K562 (cell line): ENCODE measurements at regions not wholly inside any gene's neighbourhood (a gene's known extent, or its start where the extent isn't known, plus 50 kb on each side); places are given as distances from the start of the nearest gene placed in this dataset.

Experiments used
- ATAC-seq: fragments of 200-7000 bp; cut with Tn5 transposase; 3 replicates; pipeline ENCODE4 v1.9.1; 2020; ENCODE audit warnings: moderate library complexity
- BruUV-seq: library from RNA; stranded (reverse); fragments of 400-500 nt; replicated peaks from 2 replicates; lab custom pipeline; 2021; lab: Mats Ljungman, UMichigan
- CTCF ChIA-PET: fragments of 300-600 bp; formaldehyde crosslinking; extraction: SDS; loops from one replicate; lab custom pipeline; 2021; ENCODE audit warnings: low intra/inter-chr PET ratio; lab: Yijun Ruan, JAX
- POLR2A ChIA-PET: fragments of 300-600, 350-650 bp; sonication (Branson Sonifier 250); formaldehyde crosslinking; extraction: SDS; loops from one replicate; lab custom pipeline; 2021; ENCODE audit warnings: antibody characterized with exemption, inconsistent platforms; lab: Yijun Ruan, JAX
- DNase-seq, 4 experiments: peaks; one replicate each; pipeline versions ENCODE4 v3.0.0 to v3.0.0-alpha.2; 2011 to 2018; ENCODE audit warnings: low spot score in 3 of 4, mixed read lengths in 3 of 4; ENCODE audit errors: extremely low read depth in 1 of 4
- FAIRE-seq: peaks from 2 replicates; lab custom pipeline; 2011; peaks lifted over from hg19 to GRCh38; lab: Jason Lieb, UNC
- H2AFZ ChIP-seq: 2 replicates; pipeline ENCODE4 v1.6.0; 2011; ENCODE audit warnings: low read depth, low read length, control low read depth, inconsistent platforms
- H3K27ac ChIP-seq: fragments of 200-600 bp; 3 replicates; pipeline ENCODE4 v1.8.0; 2011; ENCODE audit warnings: low read depth, mild to moderate bottlenecking, control low read depth, inconsistent platforms, low read length, moderate library complexity, mixed read lengths; ENCODE audit errors: extremely low read depth
- H3K27me3 ChIP-seq, 2 experiments: fragments of 300-600 bp in 1 of 2; 2 replicates in 1 of 2; 3 replicates in 1 of 2; pipeline versions ENCODE4 v1.6.0 to v1.8.0; 2011; ENCODE audit warnings: inconsistent platforms in 2 of 2, low read length in 2 of 2, mild to moderate bottlenecking in 1 of 2, mixed read lengths in 1 of 2, moderate library complexity in 1 of 2; ENCODE audit not compliant: control insufficient read depth in 2 of 2, insufficient read depth in 2 of 2
- H3K36me3 ChIP-seq: fragments of 300-600 bp; 3 replicates; pipeline ENCODE4 v1.8.0; 2011; ENCODE audit warnings: mild to moderate bottlenecking, low read length, inconsistent platforms; ENCODE audit not compliant: control insufficient read depth, insufficient read depth
- H3K4me1 ChIP-seq, 2 experiments: fragments of 200-600 bp in 1 of 2; replicated peaks in 1 of 2; 2 replicates in 1 of 2; 3 replicates in 1 of 2; pipeline versions ENCODE4 v1.5.1 to v1.8.0; 2011; ENCODE audit warnings: inconsistent platforms in 2 of 2, low read length in 2 of 2, mild to moderate bottlenecking in 1 of 2, mixed read lengths in 1 of 2, moderate library complexity in 1 of 2; ENCODE audit not compliant: control insufficient read depth in 2 of 2, insufficient read depth in 2 of 2
- H3K4me2 ChIP-seq: 2 replicates; pipeline ENCODE4 v1.6.1; 2011; ENCODE audit warnings: low read length, control low read depth, inconsistent platforms, mixed read lengths; ENCODE audit not compliant: insufficient read depth
- H3K4me3 ChIP-seq: fragments of 200-600 bp; sonication (generic), shearing (Covaris generic); 2 replicates; pipeline ENCODE4 v1.5.1; 2016; ENCODE audit warnings: control low read depth, inconsistent platforms
- H3K79me2 ChIP-seq: fragments of 200-600 bp; 3 replicates; pipeline ENCODE4 v1.8.0; 2011; ENCODE audit warnings: low read length, inconsistent platforms; ENCODE audit not compliant: control insufficient read depth, insufficient read depth
- H3K9ac ChIP-seq, 2 experiments: 2 replicates each; pipeline versions ENCODE4 v1.6.0 to v1.6.1; 2011; ENCODE audit warnings: low read depth in 2 of 2, low read length in 2 of 2, control low read depth in 1 of 2, inconsistent platforms in 1 of 2, mild to moderate bottlenecking in 1 of 2, mixed read lengths in 1 of 2; ENCODE audit not compliant: insufficient read depth in 1 of 2
- H3K9me1 ChIP-seq: one replicate; pipeline ENCODE4 v1.6.0; 2011; ENCODE audit warnings: inconsistent platforms, mild to moderate bottlenecking, low read length, moderate library complexity; ENCODE audit not compliant: control insufficient read depth, insufficient read depth
- H3K9me3 ChIP-seq: replicated peaks from 2 replicates; pipeline ENCODE4 v1.5.1; 2011; ENCODE audit warnings: low read depth, low read length, inconsistent platforms; ENCODE audit not compliant: control insufficient read depth, insufficient read depth
- H4K20me1 ChIP-seq: replicated peaks from 2 replicates; pipeline ENCODE4 v1.6.1; 2011; ENCODE audit warnings: low read length, inconsistent platforms, mixed read lengths; ENCODE audit not compliant: control insufficient read depth, insufficient read depth
- CBX1 ChIP-seq: sonication (generic); IDR thresholded peaks from 2 replicates; pipeline ENCODE4 v1.6.1; 2016; ENCODE audit warnings: antibody characterized with exemption, low read depth, mild to moderate bottlenecking
- WGBS: fragments of 100-300 bp; shearing (Covaris generic); methylation state at CpG from one replicate; pipeline ENCODE4 v1.1.6; 2016; ENCODE audit warnings: low coverage, mixed read lengths; ENCODE audit not compliant: insufficient coverage; ENCODE audit errors: missing lambda C conversion rate; 5-methylcytosine and 5-hydroxymethylcytosine counted together
- in situ Hi-C: fragments of 300-500 bp; cut with MboI; formaldehyde crosslinking; loops from 4 replicates; pipeline ENCODE4 v1.15.0; 2018; ENCODE audit warnings: inconsistent platforms, mixed read lengths
- intact Hi-C: fragments of 100-400 bp; cut with micrococcal nuclease; formaldehyde crosslinking; loops from 2 replicates; pipeline ENCODE4 v1.14.2; 2022
- TF ChIP-seq, protein P1 (sequence below): fragments of 250-450 bp; sonication (Bioruptor Pico); IDR thresholded peaks from 2 replicates; pipeline ENCODE4 v1.4.0; 2020; ENCODE audit warnings: mild to moderate bottlenecking, moderate library complexity, borderline replicate concordance
- TF ChIP-seq, protein P2 (sequence below): IDR thresholded peaks from 2 replicates; pipeline ENCODE4 v1.6.1; 2016; ENCODE audit warnings: missing genetic modification characterization, missing compliant biosample characterization

DNA sequence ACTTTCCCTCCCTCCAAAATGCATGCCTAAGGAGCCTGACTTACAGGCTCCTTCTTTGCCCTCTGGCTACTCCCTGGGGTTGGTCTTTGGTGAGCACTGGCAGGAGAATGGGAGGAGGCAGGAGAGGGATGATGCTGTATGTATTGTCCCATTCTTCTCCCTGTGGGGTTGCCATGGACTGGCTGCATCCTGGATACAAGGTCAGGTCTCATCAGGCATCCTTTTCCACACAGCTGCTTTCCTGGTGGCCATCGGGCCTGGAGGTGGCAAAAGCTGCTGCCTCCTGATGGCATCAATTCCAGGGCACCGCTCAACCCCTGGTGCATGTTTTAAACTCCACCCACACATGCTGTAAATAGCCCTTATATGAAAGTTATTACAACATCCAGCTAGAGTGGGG is 257.2 kb downstream of the ETS1 start (continued):
- TF ChIP-seq, protein P1, sequence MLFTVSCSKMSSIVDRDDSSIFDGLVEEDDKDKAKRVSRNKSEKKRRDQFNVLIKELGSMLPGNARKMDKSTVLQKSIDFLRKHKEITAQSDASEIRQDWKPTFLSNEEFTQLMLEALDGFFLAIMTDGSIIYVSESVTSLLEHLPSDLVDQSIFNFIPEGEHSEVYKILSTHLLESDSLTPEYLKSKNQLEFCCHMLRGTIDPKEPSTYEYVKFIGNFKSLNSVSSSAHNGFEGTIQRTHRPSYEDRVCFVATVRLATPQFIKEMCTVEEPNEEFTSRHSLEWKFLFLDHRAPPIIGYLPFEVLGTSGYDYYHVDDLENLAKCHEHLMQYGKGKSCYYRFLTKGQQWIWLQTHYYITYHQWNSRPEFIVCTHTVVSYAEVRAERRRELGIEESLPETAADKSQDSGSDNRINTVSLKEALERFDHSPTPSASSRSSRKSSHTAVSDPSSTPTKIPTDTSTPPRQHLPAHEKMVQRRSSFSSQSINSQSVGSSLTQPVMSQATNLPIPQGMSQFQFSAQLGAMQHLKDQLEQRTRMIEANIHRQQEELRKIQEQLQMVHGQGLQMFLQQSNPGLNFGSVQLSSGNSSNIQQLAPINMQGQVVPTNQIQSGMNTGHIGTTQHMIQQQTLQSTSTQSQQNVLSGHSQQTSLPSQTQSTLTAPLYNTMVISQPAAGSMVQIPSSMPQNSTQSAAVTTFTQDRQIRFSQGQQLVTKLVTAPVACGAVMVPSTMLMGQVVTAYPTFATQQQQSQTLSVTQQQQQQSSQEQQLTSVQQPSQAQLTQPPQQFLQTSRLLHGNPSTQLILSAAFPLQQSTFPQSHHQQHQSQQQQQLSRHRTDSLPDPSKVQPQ: no peak
- no peak for TF ChIP-seq CBX1
- TF ChIP-seq, all 486 proteins: peak for 0

DNA sequence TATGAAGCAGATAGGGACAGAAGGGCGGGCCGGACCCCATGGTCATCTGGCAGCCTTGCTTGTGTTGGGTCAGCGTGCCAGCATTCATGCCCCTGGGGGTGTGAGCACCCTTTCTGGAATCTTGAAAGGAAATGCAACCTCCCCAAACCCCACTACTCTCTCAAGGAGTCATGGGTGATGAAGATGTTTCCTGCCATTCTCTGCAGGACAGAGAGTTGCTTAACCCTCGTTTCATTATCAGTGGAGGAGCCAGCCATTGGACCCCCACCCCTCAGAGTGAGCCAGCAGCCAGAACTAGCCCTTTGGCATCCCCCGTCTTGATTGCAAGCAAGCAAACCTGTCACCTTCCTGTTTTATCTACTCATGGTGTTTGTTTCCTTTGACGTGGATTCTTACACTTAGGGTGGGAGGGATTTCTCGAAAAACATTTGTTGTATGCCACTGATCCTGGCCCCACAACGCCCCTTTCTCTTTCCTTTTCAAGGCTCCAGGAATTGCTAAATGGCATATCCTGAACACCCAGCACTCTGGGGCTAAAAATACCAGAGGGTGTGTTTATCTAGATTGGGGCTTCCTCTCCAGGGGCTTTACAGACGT is 258.3 kb downstream of the ETS1 start:
- WGBS: under 1% methylated on average over 9 of the region's 9 CpGs
- in situ Hi-C loops: no loop called here
- TF ChIP-seq, protein P2, sequence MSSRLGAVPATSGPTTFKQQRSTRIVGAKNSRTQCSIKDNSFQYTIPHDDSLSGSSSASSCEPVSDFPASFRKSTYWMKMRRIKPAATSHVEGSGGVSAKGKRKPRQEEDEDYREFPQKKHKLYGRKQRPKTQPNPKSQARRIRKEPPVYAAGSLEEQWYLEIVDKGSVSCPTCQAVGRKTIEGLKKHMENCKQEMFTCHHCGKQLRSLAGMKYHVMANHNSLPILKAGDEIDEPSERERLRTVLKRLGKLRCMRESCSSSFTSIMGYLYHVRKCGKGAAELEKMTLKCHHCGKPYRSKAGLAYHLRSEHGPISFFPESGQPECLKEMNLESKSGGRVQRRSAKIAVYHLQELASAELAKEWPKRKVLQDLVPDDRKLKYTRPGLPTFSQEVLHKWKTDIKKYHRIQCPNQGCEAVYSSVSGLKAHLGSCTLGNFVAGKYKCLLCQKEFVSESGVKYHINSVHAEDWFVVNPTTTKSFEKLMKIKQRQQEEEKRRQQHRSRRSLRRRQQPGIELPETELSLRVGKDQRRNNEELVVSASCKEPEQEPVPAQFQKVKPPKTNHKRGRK: no peak
- intact Hi-C loops: no loop called here
- BruUV-seq: no TSS peak
- no peaks in the 10 kb centered on the region for H3K9me1 ChIP-seq
- H3K36me3 ChIP-seq: no peaks in the 10 kb centered on the region
- ChIA-PET POLR2A (no interaction called here), CTCF (no interaction called here)
- no peaks in the 10 kb centered on the region for H4K20me1 ChIP-seq
- no peaks in the 10 kb centered on the region for H3K79me2 ChIP-seq
- H3K9ac ChIP-seq: no peak overlapping the region
- H3K9me3 ChIP-seq: no peaks in the 10 kb centered on the region
- ATAC-seq: no peak
- FAIRE-seq: no peak
- no peak for DNase-seq
- no peak overlapping the region for H2AFZ ChIP-seq
- no peak overlapping the region for H3K4me2 ChIP-seq
- no peaks in the 10 kb centered on the region; a peak in 1 of 5 replicates for H3K4me1 ChIP-seq
- H3K27me3 ChIP-seq: no peaks in the 10 kb centered on the region
- no peak overlapping the region for H3K4me3 ChIP-seq
- H3K27ac ChIP-seq: no peak overlapping the region
